SK-N-SH treated with all-trans-retinoic acid at 6 μM for 48 hours (cell line): ENCODE measurements at regions not wholly inside any gene's neighbourhood (a gene's known extent, or its start where the extent isn't known, plus 50 kb on each side); places are given as distances from the start of the nearest gene placed in this dataset.

Experiments used
- ATAC-seq: fragments of 200-7000 bp; cut with Tn5 transposase; 3 replicates; pipeline ENCODE4 v1.9.1; 2020; ENCODE audit warnings: mild to moderate bottlenecking, moderate library complexity
- ARNTL ChIP-seq: fragments of 450-650 bp; formaldehyde crosslinking; IDR thresholded peaks from 2 replicates; pipeline ENCODE4 v1.5.0; 2020; ENCODE audit warnings: low read depth, mild to moderate bottlenecking, moderate library complexity, borderline replicate concordance
- BACH2 ChIP-seq: fragments of 250-450 bp; sonication (Bioruptor Pico); IDR thresholded peaks from 2 replicates; pipeline ENCODE4 v1.9.0; 2021; ENCODE audit warnings: mild to moderate bottlenecking, borderline replicate concordance
- CSDC2 ChIP-seq: fragments of 250-450 bp; sonication (Bioruptor Pico); IDR thresholded peaks from 2 replicates; pipeline ENCODE4 v1.5.0; 2020; ENCODE audit warnings: mild to moderate bottlenecking, moderate library complexity
- ESRRG ChIP-seq: fragments of 250-450 bp; sonication (Bioruptor Pico); IDR thresholded peaks from 2 replicates; pipeline ENCODE4 v1.6.1; 2021; ENCODE audit warnings: mild to moderate bottlenecking
- GLIS3 ChIP-seq: fragments of 250-450 bp; sonication (Bioruptor Pico); IDR thresholded peaks from 2 replicates; pipeline ENCODE4 v1.5.0; 2020; ENCODE audit warnings: mild to moderate bottlenecking, moderate library complexity
- ISL1 ChIP-seq: fragments of 250-450 bp; sonication (Bioruptor Pico); IDR thresholded peaks from 2 replicates; pipeline ENCODE4 v2.1.2; 2022; ENCODE audit warnings: mild to moderate bottlenecking, moderate library complexity
- OSR1 ChIP-seq: fragments of 250-450 bp; sonication (Bioruptor Pico); IDR thresholded peaks from 2 replicates; pipeline ENCODE4 v1.8.0; 2022; ENCODE audit warnings: moderate library complexity, mild to moderate bottlenecking, inconsistent platforms
- PPARA ChIP-seq: fragments of 250-450 bp; sonication (Bioruptor Pico); IDR thresholded peaks from 2 replicates; pipeline ENCODE4 v1.5.0; 2020; ENCODE audit warnings: mild to moderate bottlenecking, borderline replicate concordance
- RARB ChIP-seq: fragments of 250-450 bp; sonication (Bioruptor Pico); IDR thresholded peaks from 2 replicates; pipeline ENCODE4 v1.8.0; 2021; ENCODE audit warnings: mild to moderate bottlenecking, moderate library complexity
- SNAI2 ChIP-seq: fragments of 250-450 bp; sonication (Bioruptor Pico); IDR thresholded peaks from 2 replicates; pipeline ENCODE4 v1.5.0; 2020; ENCODE audit warnings: mild to moderate bottlenecking, moderate library complexity
- TCF4 ChIP-seq: fragments of 250-450 bp; sonication (Bioruptor Pico); IDR thresholded peaks from 2 replicates; pipeline ENCODE4 v1.8.0; 2021; ENCODE audit warnings: mild to moderate bottlenecking, moderate library complexity, borderline replicate concordance
- TOX ChIP-seq: fragments of 250-450 bp; sonication (Bioruptor Pico); IDR thresholded peaks from 2 replicates; pipeline ENCODE4 v1.8.0; 2021; ENCODE audit warnings: mild to moderate bottlenecking, moderate library complexity, borderline replicate concordance
- ZC3H10 ChIP-seq: fragments of 250-450 bp; sonication (Bioruptor Pico); IDR thresholded peaks from 2 replicates; pipeline ENCODE4 v1.5.1; 2021; ENCODE audit warnings: mild to moderate bottlenecking, moderate library complexity
- ZFP3 ChIP-seq: fragments of 250-450 bp; sonication (Bioruptor Pico); IDR thresholded peaks from 2 replicates; pipeline ENCODE4 v1.5.0; 2020; ENCODE audit warnings: mild to moderate bottlenecking, moderate library complexity
- ZFP30 ChIP-seq: fragments of 450-650 bp; formaldehyde crosslinking; IDR thresholded peaks from 2 replicates; pipeline ENCODE4 v1.5.0; 2022; ENCODE audit warnings: mild to moderate bottlenecking, moderate library complexity
- ZNF565 ChIP-seq: fragments of 450-650 bp; formaldehyde crosslinking; conservative IDR thresholded peaks from 2 replicates; pipeline ENCODE4 v1.5.0; 2020; ENCODE audit warnings: low read depth, mild to moderate bottlenecking, moderate library complexity
- ZNF70 ChIP-seq: fragments of 450-650 bp; formaldehyde crosslinking; IDR thresholded peaks from 2 replicates; pipeline ENCODE4 v1.5.0; 2020; ENCODE audit warnings: mild to moderate bottlenecking, moderate library complexity
- ZNF8 ChIP-seq: fragments of 450-650 bp; formaldehyde crosslinking; IDR thresholded peaks from 2 replicates; pipeline ENCODE4 v1.5.0; 2020; ENCODE audit warnings: mild to moderate bottlenecking, moderate library complexity
- TF ChIP-seq, protein P1 (sequence below): fragments of 250-450 bp; sonication (Bioruptor Pico); IDR thresholded peaks from 2 replicates; pipeline ENCODE4 v1.5.1; 2020; ENCODE audit warnings: low read depth, mild to moderate bottlenecking, moderate library complexity
- TF ChIP-seq, protein P2 (sequence below): fragments of 250-450 bp; sonication (Bioruptor Pico); IDR thresholded peaks from 2 replicates; pipeline ENCODE4 v1.5.0; 2020; ENCODE audit warnings: mild to moderate bottlenecking, moderate library complexity
- TF ChIP-seq, protein P3 (sequence below): fragments of 250-450 bp; sonication (Bioruptor Pico); IDR thresholded peaks from 2 replicates; pipeline ENCODE4 v1.8.0; 2021; ENCODE audit warnings: low read depth, mild to moderate bottlenecking, moderate library complexity, borderline replicate concordance
- TF ChIP-seq, protein P4 (sequence below): fragments of 250-450 bp; sonication (Bioruptor Pico); IDR thresholded peaks from 2 replicates; pipeline ENCODE4 v1.8.0; 2020; ENCODE audit warnings: mild to moderate bottlenecking, moderate library complexity, borderline replicate concordance
- TF ChIP-seq, protein P5 (sequence below): fragments of 250-450 bp; sonication (Bioruptor Pico); IDR thresholded peaks from 2 replicates; pipeline ENCODE4 v1.5.1; 2021; ENCODE audit warnings: mild to moderate bottlenecking, moderate library complexity

GRCh38 chr3:127037418-127037841 is 54.5 kb downstream of the PLXNA1 start:
- TF ChIP-seq ISL1 (CRISPR knock-in tag): no peak
- TF ChIP-seq SNAI2 (CRISPR knock-in tag): no peak
- TF ChIP-seq TCF4 (CRISPR knock-in tag): no peak
- TF ChIP-seq, protein P1, sequence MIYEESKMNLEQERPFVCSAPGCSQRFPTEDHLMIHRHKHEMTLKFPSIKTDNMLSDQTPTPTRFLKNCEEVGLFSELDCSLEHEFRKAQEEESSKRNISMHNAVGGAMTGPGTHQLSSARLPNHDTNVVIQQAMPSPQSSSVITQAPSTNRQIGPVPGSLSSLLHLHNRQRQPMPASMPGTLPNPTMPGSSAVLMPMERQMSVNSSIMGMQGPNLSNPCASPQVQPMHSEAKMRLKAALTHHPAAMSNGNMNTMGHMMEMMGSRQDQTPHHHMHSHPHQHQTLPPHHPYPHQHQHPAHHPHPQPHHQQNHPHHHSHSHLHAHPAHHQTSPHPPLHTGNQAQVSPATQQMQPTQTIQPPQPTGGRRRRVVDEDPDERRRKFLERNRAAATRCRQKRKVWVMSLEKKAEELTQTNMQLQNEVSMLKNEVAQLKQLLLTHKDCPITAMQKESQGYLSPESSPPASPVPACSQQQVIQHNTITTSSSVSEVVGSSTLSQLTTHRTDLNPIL: no peak
- no peak for TF ChIP-seq ZNF8 (CRISPR knock-in tag)
- TF ChIP-seq OSR1 (CRISPR knock-in tag): no peak
- no peak for TF ChIP-seq ARNTL (CRISPR knock-in tag)
- TF ChIP-seq, all 23 proteins: peak for 0

GRCh38 chr3:127037971-127038446 is 55.1 kb downstream of the PLXNA1 start:
- no peak for ATAC-seq
- TF ChIP-seq TCF4 (CRISPR knock-in tag) (no peak), ZNF565 (CRISPR knock-in tag) (no peak), RARB (CRISPR knock-in tag) (no peak), ZNF70 (CRISPR knock-in tag) (no peak), TOX (no peak), OSR1 (CRISPR knock-in tag) (no peak), ZFP30 (CRISPR knock-in tag) (no peak), CSDC2 (CRISPR knock-in tag) (no peak), ZC3H10 (no peak), ISL1 (CRISPR knock-in tag) (no peak), GLIS3 (no peak), ZFP3 (CRISPR knock-in tag) (no peak), SNAI2 (CRISPR knock-in tag) (no peak)
- TF ChIP-seq, protein P2, sequence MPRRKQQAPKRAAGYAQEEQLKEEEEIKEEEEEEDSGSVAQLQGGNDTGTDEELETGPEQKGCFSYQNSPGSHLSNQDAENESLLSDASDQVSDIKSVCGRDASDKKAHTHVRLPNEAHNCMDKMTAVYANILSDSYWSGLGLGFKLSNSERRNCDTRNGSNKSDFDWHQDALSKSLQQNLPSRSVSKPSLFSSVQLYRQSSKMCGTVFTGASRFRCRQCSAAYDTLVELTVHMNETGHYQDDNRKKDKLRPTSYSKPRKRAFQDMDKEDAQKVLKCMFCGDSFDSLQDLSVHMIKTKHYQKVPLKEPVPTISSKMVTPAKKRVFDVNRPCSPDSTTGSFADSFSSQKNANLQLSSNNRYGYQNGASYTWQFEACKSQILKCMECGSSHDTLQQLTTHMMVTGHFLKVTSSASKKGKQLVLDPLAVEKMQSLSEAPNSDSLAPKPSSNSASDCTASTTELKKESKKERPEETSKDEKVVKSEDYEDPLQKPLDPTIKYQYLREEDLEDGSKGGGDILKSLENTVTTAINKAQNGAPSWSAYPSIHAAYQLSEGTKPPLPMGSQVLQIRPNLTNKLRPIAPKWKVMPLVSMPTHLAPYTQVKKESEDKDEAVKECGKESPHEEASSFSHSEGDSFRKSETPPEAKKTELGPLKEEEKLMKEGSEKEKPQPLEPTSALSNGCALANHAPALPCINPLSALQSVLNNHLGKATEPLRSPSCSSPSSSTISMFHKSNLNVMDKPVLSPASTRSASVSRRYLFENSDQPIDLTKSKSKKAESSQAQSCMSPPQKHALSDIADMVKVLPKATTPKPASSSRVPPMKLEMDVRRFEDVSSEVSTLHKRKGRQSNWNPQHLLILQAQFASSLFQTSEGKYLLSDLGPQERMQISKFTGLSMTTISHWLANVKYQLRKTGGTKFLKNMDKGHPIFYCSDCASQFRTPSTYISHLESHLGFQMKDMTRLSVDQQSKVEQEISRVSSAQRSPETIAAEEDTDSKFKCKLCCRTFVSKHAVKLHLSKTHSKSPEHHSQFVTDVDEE: no peak
- TF ChIP-seq, protein P3, sequence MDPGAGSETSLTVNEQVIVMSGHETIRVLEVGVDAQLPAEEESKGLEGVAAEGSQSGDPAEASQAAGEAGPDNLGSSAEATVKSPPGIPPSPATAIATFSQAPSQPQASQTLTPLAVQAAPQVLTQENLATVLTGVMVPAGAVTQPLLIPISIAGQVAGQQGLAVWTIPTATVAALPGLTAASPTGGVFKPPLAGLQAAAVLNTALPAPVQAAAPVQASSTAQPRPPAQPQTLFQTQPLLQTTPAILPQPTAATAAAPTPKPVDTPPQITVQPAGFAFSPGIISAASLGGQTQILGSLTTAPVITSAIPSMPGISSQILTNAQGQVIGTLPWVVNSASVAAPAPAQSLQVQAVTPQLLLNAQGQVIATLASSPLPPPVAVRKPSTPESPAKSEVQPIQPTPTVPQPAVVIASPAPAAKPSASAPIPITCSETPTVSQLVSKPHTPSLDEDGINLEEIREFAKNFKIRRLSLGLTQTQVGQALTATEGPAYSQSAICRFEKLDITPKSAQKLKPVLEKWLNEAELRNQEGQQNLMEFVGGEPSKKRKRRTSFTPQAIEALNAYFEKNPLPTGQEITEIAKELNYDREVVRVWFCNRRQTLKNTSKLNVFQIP (CRISPR knock-in tag): no peak
- TF ChIP-seq, protein P4, sequence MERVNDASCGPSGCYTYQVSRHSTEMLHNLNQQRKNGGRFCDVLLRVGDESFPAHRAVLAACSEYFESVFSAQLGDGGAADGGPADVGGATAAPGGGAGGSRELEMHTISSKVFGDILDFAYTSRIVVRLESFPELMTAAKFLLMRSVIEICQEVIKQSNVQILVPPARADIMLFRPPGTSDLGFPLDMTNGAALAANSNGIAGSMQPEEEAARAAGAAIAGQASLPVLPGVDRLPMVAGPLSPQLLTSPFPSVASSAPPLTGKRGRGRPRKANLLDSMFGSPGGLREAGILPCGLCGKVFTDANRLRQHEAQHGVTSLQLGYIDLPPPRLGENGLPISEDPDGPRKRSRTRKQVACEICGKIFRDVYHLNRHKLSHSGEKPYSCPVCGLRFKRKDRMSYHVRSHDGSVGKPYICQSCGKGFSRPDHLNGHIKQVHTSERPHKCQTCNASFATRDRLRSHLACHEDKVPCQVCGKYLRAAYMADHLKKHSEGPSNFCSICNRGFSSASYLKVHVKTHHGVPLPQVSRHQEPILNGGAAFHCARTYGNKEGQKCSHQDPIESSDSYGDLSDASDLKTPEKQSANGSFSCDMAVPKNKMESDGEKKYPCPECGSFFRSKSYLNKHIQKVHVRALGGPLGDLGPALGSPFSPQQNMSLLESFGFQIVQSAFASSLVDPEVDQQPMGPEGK: no peak
- TF ChIP-seq, protein P5, sequence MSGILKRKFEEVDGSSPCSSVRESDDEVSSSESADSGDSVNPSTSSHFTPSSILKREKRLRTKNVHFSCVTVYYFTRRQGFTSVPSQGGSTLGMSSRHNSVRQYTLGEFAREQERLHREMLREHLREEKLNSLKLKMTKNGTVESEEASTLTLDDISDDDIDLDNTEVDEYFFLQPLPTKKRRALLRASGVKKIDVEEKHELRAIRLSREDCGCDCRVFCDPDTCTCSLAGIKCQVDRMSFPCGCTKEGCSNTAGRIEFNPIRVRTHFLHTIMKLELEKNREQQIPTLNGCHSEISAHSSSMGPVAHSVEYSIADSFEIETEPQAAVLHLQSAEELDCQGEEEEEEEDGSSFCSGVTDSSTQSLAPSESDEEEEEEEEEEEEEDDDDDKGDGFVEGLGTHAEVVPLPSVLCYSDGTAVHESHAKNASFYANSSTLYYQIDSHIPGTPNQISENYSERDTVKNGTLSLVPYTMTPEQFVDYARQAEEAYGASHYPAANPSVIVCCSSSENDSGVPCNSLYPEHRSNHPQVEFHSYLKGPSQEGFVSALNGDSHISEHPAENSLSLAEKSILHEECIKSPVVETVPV: no peak

More at GRCh38 chr3:127037418-127037841, 54.5 kb downstream of the PLXNA1 start:
- ATAC-seq: no peak

DNA sequence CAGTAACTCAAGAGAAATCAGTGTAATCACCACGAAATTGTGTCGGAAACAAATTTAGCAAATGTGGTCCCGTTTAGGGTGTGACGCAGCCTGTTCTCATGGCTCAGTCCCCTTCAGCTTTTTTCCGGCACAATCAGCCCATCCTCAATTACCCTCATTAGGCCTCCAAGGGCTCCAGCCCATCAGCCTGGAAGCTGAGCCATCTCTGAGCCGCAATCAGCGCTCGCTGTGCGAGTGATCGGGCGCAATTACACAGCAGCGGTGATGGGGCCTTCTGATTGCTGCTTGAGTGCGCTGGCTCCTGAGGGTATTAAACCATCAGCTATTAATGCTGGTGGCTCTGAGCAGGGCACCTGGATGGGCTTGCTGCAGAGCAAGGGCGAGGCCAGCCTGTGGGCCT is 55.6 kb downstream of the PLXNA1 start:
- no peak for ATAC-seq
- TF ChIP-seq BACH2: no peak
- TF ChIP-seq ARNTL (CRISPR knock-in tag): no peak
- no peak for TF ChIP-seq ESRRG (CRISPR knock-in tag)
- TF ChIP-seq, protein P3 (CRISPR knock-in tag): no peak
- TF ChIP-seq PPARA (CRISPR knock-in tag): no peak
- TF ChIP-seq TOX: no peak
- TF ChIP-seq, protein P5: no peak
- no peak for TF ChIP-seq ZFP3 (CRISPR knock-in tag)
- no peak for TF ChIP-seq ZNF70 (CRISPR knock-in tag)
- TF ChIP-seq GLIS3: no peak
- TF ChIP-seq ISL1 (CRISPR knock-in tag): no peak
- TF ChIP-seq TCF4 (CRISPR knock-in tag): no peak
- TF ChIP-seq, protein P1: no peak
